ENCODE measurements at regions not wholly inside any gene's neighbourhood (a gene's known extent, or its start where the extent isn't known, plus 50 kb on each side); places are given as distances from the start of the nearest gene placed in this dataset.

GRCh38 chr1:70760154-70760553 lies 287.5 kb downstream of the PTGER3 start:
- TF ChIP-seq CTCF (IDR thresholded peaks at IDR 0.05) (no peak), POLR2AphosphoS5 (IDR thresholded peaks at IDR 0.05) (no peak), POLR2A (IDR thresholded peaks at IDR 0.05) (no peak)

All from sigmoid colon (tissue), 4 donors.